Endothelial cell of umbilical vein (primary cell): ENCODE measurements at regions not wholly inside any gene's neighbourhood (a gene's known extent, or its start where the extent isn't known, plus 50 kb on each side); places are given as distances from the start of the nearest gene placed in this dataset.

Experiments used
- BruUV-seq: library from RNA; stranded (reverse); fragments of 400-500 nt; replicated peaks from 2 replicates; lab custom pipeline; 2021; lab: Mats Ljungman, UMichigan
- CTCF ChIA-PET: fragments of 300-600, 350-600 bp; sonication (Branson Sonifier 250); formaldehyde crosslinking; loops from one replicate; lab custom pipeline; 2021; ENCODE audit warnings: antibody characterized with exemption, inconsistent platforms; lab: Charles Lee
- POLR2A ChIA-PET: fragments of 300-600, 350-600 bp; sonication (Branson Sonifier 250); formaldehyde crosslinking; loops from one replicate; lab custom pipeline; 2021; ENCODE audit warnings: antibody characterized with exemption, inconsistent platforms; lab: Charles Lee
- DNase-seq: peaks from one replicate; pipeline ENCODE4 v3.0.0-alpha.2; 2011; ENCODE audit warnings: low read depth, low spot score
- FAIRE-seq: peaks from 2 replicates; lab custom pipeline; 2011; peaks lifted over from hg19 to GRCh38; lab: Jason Lieb, UNC
- H2AFZ ChIP-seq: 2 replicates; pipeline ENCODE4 v1.6.0; 2012; ENCODE audit warnings: low read depth, low read length, control low read depth, inconsistent platforms
- H3K27ac ChIP-seq: 2 replicates; pipeline ENCODE4 v1.5.1; 2011; ENCODE audit warnings: low read depth, mild to moderate bottlenecking, control low read depth, low read length, moderate library complexity; ENCODE audit not compliant: insufficient read depth
- H3K27me3 ChIP-seq, 2 experiments: 2 replicates each; pipeline versions ENCODE4 v1.6.0 to v1.6.1; 2011; ENCODE audit warnings: low read length in 2 of 2, mixed read lengths in 1 of 2; ENCODE audit not compliant: control insufficient read depth in 2 of 2, insufficient read depth in 2 of 2
- H3K36me3 ChIP-seq, 2 experiments: 2 replicates in 1 of 2; 3 replicates in 1 of 2; pipeline ENCODE4 v1.5.1; 2011; ENCODE audit warnings: low read length in 2 of 2, mild to moderate bottlenecking in 1 of 2, moderate library complexity in 1 of 2; ENCODE audit not compliant: control insufficient read depth in 2 of 2, insufficient read depth in 2 of 2; ENCODE audit errors: extremely low read depth in 1 of 2
- H3K4me1 ChIP-seq: 3 replicates; pipeline ENCODE4 v1.5.1; 2011; ENCODE audit warnings: mild to moderate bottlenecking, low read length; ENCODE audit not compliant: control insufficient read depth, insufficient read depth; ENCODE audit errors: extremely low read depth
- H3K4me2 ChIP-seq: 2 replicates; pipeline ENCODE4 v1.6.1; 2011; ENCODE audit warnings: low read length, control low read depth, mixed read lengths; ENCODE audit not compliant: insufficient read depth
- H3K4me3 ChIP-seq, 3 experiments: fragments of 200-600 bp in 1 of 3; sonication (generic), shearing (Covaris generic) in 1 of 3; replicated peaks in 1 of 3; 2 replicates each; pipeline ENCODE4 v1.5.1; 2011 to 2016; ENCODE audit warnings: control low read depth in 3 of 3, low read length in 3 of 3, mild to moderate bottlenecking in 2 of 3, inconsistent platforms in 1 of 3, low read depth in 1 of 3, moderate library complexity in 1 of 3; ENCODE audit not compliant: insufficient read depth in 1 of 3
- H3K79me2 ChIP-seq: 2 replicates; pipeline ENCODE4 v1.6.0; 2012; ENCODE audit warnings: low read length, inconsistent platforms; ENCODE audit not compliant: control insufficient read depth, insufficient read depth
- H3K9ac ChIP-seq: replicated peaks from 2 replicates; pipeline ENCODE3; 2011; ENCODE audit warnings: low read length, control low read depth; ENCODE audit not compliant: insufficient read depth; ENCODE audit errors: extremely low read depth
- H3K9me1 ChIP-seq: replicated peaks from 3 replicates; pipeline ENCODE4 v1.6.0; 2011; ENCODE audit warnings: mild to moderate bottlenecking, low read length; ENCODE audit not compliant: control insufficient read depth, insufficient read depth; ENCODE audit errors: extremely low read depth
- H3K9me3 ChIP-seq: replicated peaks from 2 replicates; pipeline ENCODE4 v1.5.1; 2012; ENCODE audit warnings: low read length, inconsistent platforms; ENCODE audit not compliant: control insufficient read depth, insufficient read depth
- H4K20me1 ChIP-seq: replicated peaks from 2 replicates; pipeline ENCODE3; 2011; ENCODE audit warnings: mild to moderate bottlenecking, low read length; ENCODE audit not compliant: control insufficient read depth, insufficient read depth; ENCODE audit errors: extremely low read depth
- EZH2 ChIP-seq: IDR thresholded peaks from 2 replicates; pipeline ENCODE4 v1.6.1; 2012; ENCODE audit warnings: borderline replicate concordance, low read depth, mild to moderate bottlenecking, moderate library complexity, low read length, inconsistent platforms; ENCODE audit not compliant: severe bottlenecking
- FOS ChIP-seq: IDR thresholded peaks from 2 replicates; pipeline ENCODE4 v1.6.1; 2011; ENCODE audit warnings: mild to moderate bottlenecking, low read length, moderate library complexity, borderline replicate concordance; ENCODE audit not compliant: insufficient read depth
- GATA2 ChIP-seq: IDR thresholded peaks from 2 replicates; pipeline ENCODE4 v1.7.0; 2011; ENCODE audit warnings: low read depth, mild to moderate bottlenecking, moderate library complexity, mixed read lengths, low read length; ENCODE audit not compliant: insufficient read length, insufficient read depth
- JUN ChIP-seq: IDR thresholded peaks from 2 replicates; pipeline ENCODE4 v1.6.1; 2011; ENCODE audit warnings: borderline replicate concordance, low read depth; ENCODE audit not compliant: insufficient read length, insufficient read depth
- MYC ChIP-seq: IDR thresholded peaks from one replicate; pipeline ENCODE4 v1.6.1; 2011; ENCODE audit warnings: mild to moderate bottlenecking, low read depth, low read length
- POLR2A ChIP-seq: IDR thresholded peaks from 2 replicates; pipeline ENCODE4 v1.6.1; 2012; ENCODE audit warnings: low read depth, mild to moderate bottlenecking, control low read depth, low read length
- POLR2AphosphoS5 ChIP-seq: IDR thresholded peaks from 2 replicates; pipeline ENCODE4 v1.6.1; 2012; ENCODE audit warnings: low read depth, mild to moderate bottlenecking, control low read depth, low read length, moderate library complexity; ENCODE audit not compliant: insufficient read depth
- dilution Hi-C: fragments of 300-500 bp; cut with MboI; formaldehyde crosslinking; loops from one replicate; pipeline ENCODE4 v1.15.0; 2019; ENCODE audit warnings: low sequenced_read_pairs; ENCODE audit not compliant: extremely low pct_ligation_motif_present
- intact Hi-C: fragments of 100-400 bp; cut with micrococcal nuclease; formaldehyde crosslinking; loops from one replicate; pipeline ENCODE4 v1.10.0; 2022
- TF ChIP-seq, protein P1 (sequence below): IDR thresholded peaks from 2 replicates; pipeline ENCODE4 v1.6.1; 2011; ENCODE audit not compliant: insufficient read depth, insufficient read length
- TF ChIP-seq, protein P2 (sequence below), 2 donors: IDR thresholded peaks; 1 replicate in 1 of 2; 2 replicates in 1 of 2; pipeline ENCODE4 v1.5.1; 2011; ENCODE audit warnings: low read length in 2 of 2, mild to moderate bottlenecking in 2 of 2, moderate library complexity in 2 of 2, control low read depth in 1 of 2, inconsistent platforms in 1 of 2, low read depth in 1 of 2; ENCODE audit not compliant: insufficient read depth in 1 of 2; ENCODE audit errors: extremely low read depth in 1 of 2

DNA sequence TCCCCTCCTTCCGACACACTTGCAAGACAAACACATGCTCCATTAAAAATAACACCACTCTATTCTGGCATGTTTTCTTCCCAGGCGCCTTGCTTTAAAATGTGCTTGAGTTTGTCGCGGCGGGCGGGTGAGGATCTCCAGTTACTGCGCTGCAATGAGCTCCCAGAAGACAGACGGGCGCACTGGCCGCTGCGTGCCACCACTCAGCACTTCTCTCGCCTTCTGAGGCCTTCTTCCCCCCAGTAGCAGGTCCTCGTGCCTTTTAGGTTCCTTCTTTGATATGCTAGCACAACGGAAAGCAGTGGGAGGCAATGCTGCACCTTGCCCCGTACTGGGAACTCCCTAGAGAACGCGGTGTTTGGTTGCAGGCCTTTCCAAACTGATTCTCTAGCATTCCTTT is 279.5 kb upstream of the NR5A2 start:
- H3K4me2 ChIP-seq = no peak overlapping the region
- peaks cover 8% of the 10 kb centered on the region for H3K4me1 ChIP-seq
- H3K27ac ChIP-seq = no peak overlapping the region
- H3K4me3 ChIP-seq = no peak overlapping the region
- no peaks in the 10 kb centered on the region for H3K9me1 ChIP-seq
- intact Hi-C loops (no loop called here), dilution Hi-C loops (no loop called here)
- TF ChIP-seq POLR2A (no peak), GATA2 (no peak), POLR2AphosphoS5 (no peak), EZH2 (no peak), JUN (no peak), MYC (no peak), FOS (no peak)
- TF ChIP-seq, protein P1, sequence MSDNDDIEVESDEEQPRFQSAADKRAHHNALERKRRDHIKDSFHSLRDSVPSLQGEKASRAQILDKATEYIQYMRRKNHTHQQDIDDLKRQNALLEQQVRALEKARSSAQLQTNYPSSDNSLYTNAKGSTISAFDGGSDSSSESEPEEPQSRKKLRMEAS = no peak
- TF ChIP-seq, protein P2, sequence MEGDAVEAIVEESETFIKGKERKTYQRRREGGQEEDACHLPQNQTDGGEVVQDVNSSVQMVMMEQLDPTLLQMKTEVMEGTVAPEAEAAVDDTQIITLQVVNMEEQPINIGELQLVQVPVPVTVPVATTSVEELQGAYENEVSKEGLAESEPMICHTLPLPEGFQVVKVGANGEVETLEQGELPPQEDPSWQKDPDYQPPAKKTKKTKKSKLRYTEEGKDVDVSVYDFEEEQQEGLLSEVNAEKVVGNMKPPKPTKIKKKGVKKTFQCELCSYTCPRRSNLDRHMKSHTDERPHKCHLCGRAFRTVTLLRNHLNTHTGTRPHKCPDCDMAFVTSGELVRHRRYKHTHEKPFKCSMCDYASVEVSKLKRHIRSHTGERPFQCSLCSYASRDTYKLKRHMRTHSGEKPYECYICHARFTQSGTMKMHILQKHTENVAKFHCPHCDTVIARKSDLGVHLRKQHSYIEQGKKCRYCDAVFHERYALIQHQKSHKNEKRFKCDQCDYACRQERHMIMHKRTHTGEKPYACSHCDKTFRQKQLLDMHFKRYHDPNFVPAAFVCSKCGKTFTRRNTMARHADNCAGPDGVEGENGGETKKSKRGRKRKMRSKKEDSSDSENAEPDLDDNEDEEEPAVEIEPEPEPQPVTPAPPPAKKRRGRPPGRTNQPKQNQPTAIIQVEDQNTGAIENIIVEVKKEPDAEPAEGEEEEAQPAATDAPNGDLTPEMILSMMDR (IDR thresholded peaks at IDR 0.05; ENCODE audit: extremely low read depth in 1 of 2, insufficient read depth in 1 of 2, low read depth in 1 of 2, low read length in 2 of 2) = no peak
- no TSS peak for BruUV-seq
- CTCF ChIA-PET = interaction anchor here (1.8 kb wide), 1 partner anchor 27 kb away, joined by 5 read pairs; no protein-coding TSS in a partner anchor
- POLR2A ChIA-PET = interaction anchor here (0.6 kb wide), 1 partner anchor 64 kb away, joined by 4 read pairs; no protein-coding TSS in a partner anchor
- peak overlapping the region; percentile 71 for H2AFZ ChIP-seq
- no peak overlapping the region for H3K9ac ChIP-seq
- no peaks in the 10 kb centered on the region for H3K27me3 ChIP-seq
- no peaks in the 10 kb centered on the region for H3K9me3 ChIP-seq
- H3K36me3 ChIP-seq = no peaks in the 10 kb centered on the region
- DNase-seq (no peak), FAIRE-seq (no peak)
- H3K79me2 ChIP-seq = no peaks in the 10 kb centered on the region
- H4K20me1 ChIP-seq = no peaks in the 10 kb centered on the region
